Naive thymus-derived CD8-positive, alpha-beta T cell (primary cell): ENCODE measurements at regions not wholly inside any gene's neighbourhood (a gene's known extent, or its start where the extent isn't known, plus 50 kb on each side); places are given as distances from the start of the nearest gene placed in this dataset.

Experiments
- ATAC-seq, 2 donors: fragments of 150-1000 bp; cut with Tn5 transposase in 1 of 2; sonication (Bioruptor Pico), chemical (Tn5 transposase) in 1 of 2; 1 replicate in 1 of 2; 2 replicates in 1 of 2; pipeline ENCODE4 v1.10.0; 2021; ENCODE audit warnings: mild to moderate bottlenecking in 2 of 2, moderate library complexity in 2 of 2
- POLR2A ChIA-PET: fragments of 350-600 bp; sonication (Branson Sonifier 250); formaldehyde crosslinking; loops from one replicate; lab custom pipeline; 2021; ENCODE audit warnings: antibody characterized with exemption; lab: Charles Lee
- DNase-seq, 10 donors: peaks; one replicate each; pipeline versions ENCODE4 v3.0.0 to v3.0.0-alpha.2; 2020 to 2022
- H3K27ac Mint-ChIP-seq, 10 donors: one replicate each; pipeline ENCODE4 v1.8.0; 2020 to 2022; ENCODE audit warnings: mild to moderate bottlenecking in 10 of 10, mixed read lengths in 10 of 10, moderate library complexity in 4 of 10, inconsistent platforms in 1 of 10
- H3K27me3 Mint-ChIP-seq, 5 donors: one replicate each; pipeline ENCODE4 v1.8.0; 2021 to 2022; ENCODE audit warnings: mixed read lengths in 5 of 5
- H3K36me3 Mint-ChIP-seq, 3 donors: one replicate each; pipeline ENCODE4 v1.8.0; 2020 to 2022; ENCODE audit warnings: mixed read lengths in 3 of 3, mild to moderate bottlenecking in 2 of 3, inconsistent platforms in 1 of 3
- H3K4me1 Mint-ChIP-seq, 4 donors: one replicate each; pipeline ENCODE4 v1.8.0; 2021 to 2022; ENCODE audit warnings: mixed read lengths in 4 of 4
- H3K4me3 Mint-ChIP-seq, 10 donors: one replicate each; pipeline ENCODE4 v1.8.0; 2020 to 2022; ENCODE audit warnings: mild to moderate bottlenecking in 10 of 10, mixed read lengths in 10 of 10, moderate library complexity in 6 of 10, inconsistent platforms in 1 of 10
- H3K9me3 Mint-ChIP-seq, 9 donors: one replicate each; pipeline ENCODE4 v1.8.0; 2020 to 2022; ENCODE audit warnings: mixed read lengths in 9 of 9, mild to moderate bottlenecking in 3 of 9, inconsistent platforms in 1 of 9, moderate library complexity in 1 of 9

- Mint-ChIP-seq H3K9me3 (no peaks in the 10 kb centered on the region), H3K4me1 (no peaks in the 10 kb centered on the region), H3K4me3 (no peak overlapping the region), H3K27ac (no peak overlapping the region), H3K36me3 (no peaks in the 10 kb centered on the region), H3K27me3 (peaks cover 0 to 9% (median 0%) of the 10 kb centered on the region in 5 donors)
- ATAC-seq (no peak), DNase-seq (no peak)
- POLR2A ChIA-PET = no interaction called here
These were observed 399.8 kb upstream of the NFE2L3 start for GRCh38 chr7:25752154-25752553.

- peaks cover 0 to 9% (median 0%) of the 10 kb centered on the region in 5 donors for H3K27me3 Mint-ChIP-seq
- POLR2A ChIA-PET = no interaction called here
- no peaks in the 10 kb centered on the region for H3K9me3 Mint-ChIP-seq
- no peak for ATAC-seq
- no peak overlapping the region for H3K4me3 Mint-ChIP-seq
- DNase-seq = no peak
- H3K4me1 Mint-ChIP-seq = no peaks in the 10 kb centered on the region
- no peak overlapping the region for H3K27ac Mint-ChIP-seq
- no peaks in the 10 kb centered on the region for H3K36me3 Mint-ChIP-seq
These were observed 398.8 kb upstream of the NFE2L3 start for GRCh38 chr7:25752967-25753791.

GRCh38 chr7:25753837-25754236 is 398.2 kb upstream of the NFE2L3 start:
- H3K27ac Mint-ChIP-seq = no peak overlapping the region
- no peaks in the 10 kb centered on the region for H3K4me1 Mint-ChIP-seq
- H3K4me3 Mint-ChIP-seq = no peak overlapping the region
- no peak for DNase-seq
- H3K9me3 Mint-ChIP-seq = no peaks in the 10 kb centered on the region
- H3K36me3 Mint-ChIP-seq = no peaks in the 10 kb centered on the region
- H3K27me3 Mint-ChIP-seq = peaks cover 0 to 9% (median 0%) of the 10 kb centered on the region in 5 donors
- POLR2A ChIA-PET = no interaction called here
- no peak for ATAC-seq

- no peak for ATAC-seq
These were observed 397.7 kb upstream of the NFE2L3 start for GRCh38 chr7:25754333-25754732.

GRCh38 chr7:25754751-25755150 is 397.2 kb upstream of the NFE2L3 start:
- ATAC-seq (no peak), DNase-seq (no peak)
- Mint-ChIP-seq H3K27me3 (peaks cover 0 to 9% (median 0%) of the 10 kb centered on the region in 5 donors), H3K27ac (no peak overlapping the region), H3K4me3 (no peak overlapping the region), H3K36me3 (no peaks in the 10 kb centered on the region), H3K9me3 (no peaks in the 10 kb centered on the region), H3K4me1 (no peaks in the 10 kb centered on the region)
- POLR2A ChIA-PET = no interaction called here

More at GRCh38 chr7:25754333-25754732, 397.7 kb upstream of the NFE2L3 start:
- no peak for DNase-seq
- H3K9me3 Mint-ChIP-seq = no peaks in the 10 kb centered on the region
- no peaks in the 10 kb centered on the region for H3K36me3 Mint-ChIP-seq
- POLR2A ChIA-PET = no interaction called here
- peaks cover 0 to 9% (median 0%) of the 10 kb centered on the region in 5 donors for H3K27me3 Mint-ChIP-seq
- no peak overlapping the region for H3K27ac Mint-ChIP-seq
- H3K4me3 Mint-ChIP-seq = no peak overlapping the region
- H3K4me1 Mint-ChIP-seq = no peaks in the 10 kb centered on the region

- Mint-ChIP-seq H3K4me3 (no peak overlapping the region), H3K9me3 (no peaks in the 10 kb centered on the region), H3K27ac (no peak overlapping the region), H3K4me1 (no peaks in the 10 kb centered on the region), H3K27me3 (peaks cover 0 to 13% (median 3%) of the 10 kb centered on the region in 5 donors), H3K36me3 (no peaks in the 10 kb centered on the region)
- POLR2A ChIA-PET = no interaction called here
- ATAC-seq (no peak), DNase-seq (no peak)
These were observed 395.4 kb upstream of the NFE2L3 start for GRCh38 chr7:25756601-25757000.

GRCh38 chr7:25758559-25758958 is 393.4 kb upstream of the NFE2L3 start:
- H3K4me3 Mint-ChIP-seq = no peak overlapping the region
- no peaks in the 10 kb centered on the region for H3K36me3 Mint-ChIP-seq
- no peaks in the 10 kb centered on the region for H3K4me1 Mint-ChIP-seq

GRCh38 chr7:25759286-25759685 is 392.7 kb upstream of the NFE2L3 start:
- no peaks in the 10 kb centered on the region for H3K9me3 Mint-ChIP-seq
- no peak overlapping the region for H3K4me3 Mint-ChIP-seq
- no peak overlapping the region for H3K27ac Mint-ChIP-seq
- peaks cover 2 to 17% (median 7%) of the 10 kb centered on the region in 5 donors for H3K27me3 Mint-ChIP-seq
- no peaks in the 10 kb centered on the region for H3K36me3 Mint-ChIP-seq
- POLR2A ChIA-PET = no interaction called here
- H3K4me1 Mint-ChIP-seq = no peaks in the 10 kb centered on the region
- DNase-seq (no peak), ATAC-seq (no peak)

More at GRCh38 chr7:25758559-25758958, 393.4 kb upstream of the NFE2L3 start:
- ATAC-seq (no peak), DNase-seq (no peak)
- POLR2A ChIA-PET = no interaction called here
- Mint-ChIP-seq H3K27me3 (peaks cover 2 to 17% (median 4%) of the 10 kb centered on the region in 5 donors), H3K27ac (no peak overlapping the region), H3K9me3 (no peaks in the 10 kb centered on the region)

- Mint-ChIP-seq H3K4me3 (no peak overlapping the region), H3K4me1 (no peaks in the 10 kb centered on the region), H3K36me3 (no peaks in the 10 kb centered on the region), H3K27ac (no peak overlapping the region), H3K9me3 (no peaks in the 10 kb centered on the region), H3K27me3 (peaks cover 2 to 17% (median 7%) of the 10 kb centered on the region in 5 donors)
- DNase-seq (no peak), ATAC-seq (no peak)
- POLR2A ChIA-PET = no interaction called here
These were observed 392.2 kb upstream of the NFE2L3 start for GRCh38 chr7:25759748-25760147.

GRCh38 chr7:25762511-25763462 is 389.2 kb upstream of the NFE2L3 start:
- H3K36me3 Mint-ChIP-seq = no peaks in the 10 kb centered on the region
- POLR2A ChIA-PET = no interaction called here
- no peak for ATAC-seq
- no peak overlapping the region for H3K4me3 Mint-ChIP-seq
- DNase-seq = no peak
- no peaks in the 10 kb centered on the region for H3K4me1 Mint-ChIP-seq
- no peak overlapping the region for H3K27ac Mint-ChIP-seq
- H3K9me3 Mint-ChIP-seq = no peaks in the 10 kb centered on the region
- peaks cover 2 to 17% (median 7%) of the 10 kb centered on the region in 5 donors for H3K27me3 Mint-ChIP-seq

- H3K27me3 Mint-ChIP-seq = peaks cover 2 to 17% (median 9%) of the 10 kb centered on the region in 5 donors
- no peaks in the 10 kb centered on the region for H3K36me3 Mint-ChIP-seq
- no peaks in the 10 kb centered on the region for H3K4me1 Mint-ChIP-seq
- no peak overlapping the region for H3K27ac Mint-ChIP-seq
- DNase-seq (no peak), ATAC-seq (no peak)
- no peaks in the 10 kb centered on the region for H3K9me3 Mint-ChIP-seq
- H3K4me3 Mint-ChIP-seq = no peak overlapping the region
- POLR2A ChIA-PET = no interaction called here
These were observed 388.5 kb upstream of the NFE2L3 start for GRCh38 chr7:25763463-25763860.

GRCh38 chr7:25765110-25765655 is 386.8 kb upstream of the NFE2L3 start:
- POLR2A ChIA-PET = no interaction called here
- no peaks in the 10 kb centered on the region for H3K36me3 Mint-ChIP-seq
- ATAC-seq = no peak
- H3K4me3 Mint-ChIP-seq = no peak overlapping the region
- no peaks in the 10 kb centered on the region for H3K9me3 Mint-ChIP-seq
- no peak overlapping the region for H3K27ac Mint-ChIP-seq
- peaks cover 2 to 21% (median 9%) of the 10 kb centered on the region in 5 donors for H3K27me3 Mint-ChIP-seq
- DNase-seq = no peak
- no peaks in the 10 kb centered on the region for H3K4me1 Mint-ChIP-seq

- POLR2A ChIA-PET = no interaction called here
- peaks cover 0 to 2% (median 0%) of the 10 kb centered on the region in 9 donors for H3K9me3 Mint-ChIP-seq
- no peak overlapping the region for H3K4me3 Mint-ChIP-seq
- ATAC-seq = no peak
- DNase-seq = no peak
- H3K4me1 Mint-ChIP-seq = no peaks in the 10 kb centered on the region
- H3K36me3 Mint-ChIP-seq = peaks cover 0 to 6% (median 0%) of the 10 kb centered on the region in 3 donors
- peaks cover 0 to 13% (median 2%) of the 10 kb centered on the region in 5 donors for H3K27me3 Mint-ChIP-seq
- H3K27ac Mint-ChIP-seq = no peak overlapping the region
These were observed 381.8 kb upstream of the NFE2L3 start for GRCh38 chr7:25770235-25770634.
